NCI-H226 (cell line): ENCODE measurements at regions not wholly inside any gene's neighbourhood (a gene's known extent, or its start where the extent isn't known, plus 50 kb on each side); places are given as distances from the start of the nearest gene placed in this dataset.
A peak's percentile ranks its signal among the peaks of the same experiment; 100 is the strongest.
"Not testable (repeated sequence)": the region's sequence is repeated elsewhere in the genome, so short reads cannot be mapped to it uniquely, and the experiment has no call there.

Source experiments
- DNase-seq: peaks from one replicate; pipeline ENCODE4 v3.0.0-alpha.2; 2015

- no peak for DNase-seq
Measured at GRCh38 chr2:194567661-194568017, 1089.4 kb upstream of the SLC39A10 start.

DNA sequence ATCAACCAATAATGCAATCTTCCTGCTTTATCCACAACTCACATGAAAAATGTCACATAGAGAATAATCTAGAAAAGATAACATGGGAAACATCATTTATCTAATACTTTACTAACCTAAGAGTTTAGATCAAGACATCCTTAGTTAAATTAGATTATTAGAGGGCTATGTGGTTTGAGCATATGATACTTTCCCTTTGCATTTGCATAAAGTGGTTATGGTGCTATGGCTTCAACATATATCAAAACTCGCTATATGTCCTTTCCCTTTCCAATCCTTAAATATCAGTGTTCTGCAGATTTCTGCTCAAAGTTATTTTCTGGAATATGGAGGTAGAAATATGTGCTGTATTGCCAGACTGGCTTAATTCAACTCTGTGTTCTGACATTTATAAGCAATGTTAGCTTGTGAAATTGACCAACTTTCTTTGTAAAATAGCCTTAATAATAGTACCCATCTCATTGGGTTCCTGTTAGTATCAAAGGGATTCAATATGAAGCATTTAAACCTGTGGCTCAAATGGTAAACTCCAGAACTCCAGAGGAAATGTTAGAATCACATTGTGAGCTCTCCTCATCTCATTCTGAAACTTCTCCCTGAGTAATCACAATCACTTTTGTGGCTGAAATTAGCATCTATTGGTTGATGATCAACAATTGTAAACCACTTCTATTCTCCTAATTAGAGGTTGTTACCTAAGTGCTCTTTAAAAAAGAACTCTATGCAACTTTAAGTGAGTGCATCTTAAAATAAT is 1089.9 kb upstream of the SLC39A10 start:
- no peak for DNase-seq

DNA sequence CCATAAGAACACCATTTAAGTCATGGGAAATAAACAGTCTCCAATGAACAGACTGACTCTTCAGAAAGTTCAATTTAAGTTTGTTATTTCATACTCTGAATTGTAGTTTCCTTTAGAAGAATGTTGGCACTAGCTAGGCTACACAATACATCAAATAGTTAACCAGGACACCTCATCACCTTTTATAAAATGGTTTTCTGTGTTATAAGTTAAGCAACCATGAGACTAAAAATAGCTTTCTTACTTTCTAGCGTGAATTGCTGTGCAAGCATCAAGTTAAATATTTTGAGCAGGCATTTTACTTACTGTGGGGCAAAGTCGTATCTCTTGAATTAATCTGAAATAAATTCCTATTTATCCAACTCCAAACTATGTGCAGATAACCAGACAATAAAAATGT is 1092.6 kb upstream of the SLC39A10 start:
- no peak for DNase-seq

DNA sequence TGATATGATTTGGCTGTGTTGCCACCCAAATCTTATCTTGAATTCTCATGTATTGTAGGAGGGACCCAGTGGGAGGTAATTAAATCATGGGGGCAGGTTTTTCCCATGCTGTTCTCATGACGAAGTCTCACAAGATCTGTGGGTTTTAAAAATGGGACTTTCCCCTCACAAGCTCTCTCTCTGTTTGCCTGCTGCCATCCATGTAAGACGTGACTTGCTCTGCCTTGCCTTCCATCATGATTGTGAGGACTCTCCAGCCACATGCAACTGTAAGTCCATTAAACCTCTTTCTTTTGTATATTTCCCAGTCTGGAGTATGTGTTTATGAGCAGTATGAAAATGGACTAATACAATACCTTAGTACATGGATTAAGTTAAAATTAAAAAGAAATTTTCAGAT is 1094.7 kb upstream of the SLC39A10 start:
- DNase-seq: no peak

DNA sequence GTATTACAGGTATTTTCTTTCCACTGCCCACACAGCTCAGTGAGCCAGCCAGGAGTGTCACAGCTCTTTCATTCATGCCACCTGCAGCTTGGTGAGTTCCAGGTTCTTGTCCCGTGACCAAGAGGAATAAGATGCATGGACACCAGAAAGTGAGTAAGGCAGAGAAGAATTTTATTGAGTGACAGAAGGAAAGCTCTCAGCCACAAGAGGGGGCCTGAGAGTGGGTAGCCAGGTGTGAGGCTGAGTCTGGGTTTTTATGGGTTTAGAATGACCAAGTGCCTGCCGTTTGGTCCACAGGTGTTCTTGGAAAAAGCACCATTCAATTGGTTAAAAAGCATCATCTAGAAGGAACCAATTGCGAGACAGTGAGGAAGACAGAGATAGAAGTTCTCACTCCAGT is 1097.1 kb upstream of the SLC39A10 start:
- DNase-seq: no peak

DNA sequence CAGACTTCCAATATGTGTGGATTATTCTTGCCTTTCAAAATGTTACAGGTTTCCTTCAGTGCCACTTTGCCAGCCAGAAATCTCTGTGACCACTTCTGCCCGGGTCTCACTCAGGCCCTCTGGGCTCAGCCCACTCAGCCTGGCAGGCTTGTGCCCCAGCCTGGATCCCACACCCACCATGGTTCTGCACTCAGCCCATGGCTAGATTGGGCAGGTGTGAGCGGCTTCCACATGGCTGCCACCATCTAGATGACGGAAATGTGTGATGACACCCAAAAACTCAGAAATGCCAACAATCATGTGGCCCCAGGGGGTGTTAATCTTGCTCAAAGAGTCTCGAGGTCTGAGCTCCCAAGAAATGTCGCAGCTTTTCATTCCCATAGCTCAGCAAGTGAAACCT is 1097.5 kb upstream of the SLC39A10 start:
- no peak for DNase-seq

DNA sequence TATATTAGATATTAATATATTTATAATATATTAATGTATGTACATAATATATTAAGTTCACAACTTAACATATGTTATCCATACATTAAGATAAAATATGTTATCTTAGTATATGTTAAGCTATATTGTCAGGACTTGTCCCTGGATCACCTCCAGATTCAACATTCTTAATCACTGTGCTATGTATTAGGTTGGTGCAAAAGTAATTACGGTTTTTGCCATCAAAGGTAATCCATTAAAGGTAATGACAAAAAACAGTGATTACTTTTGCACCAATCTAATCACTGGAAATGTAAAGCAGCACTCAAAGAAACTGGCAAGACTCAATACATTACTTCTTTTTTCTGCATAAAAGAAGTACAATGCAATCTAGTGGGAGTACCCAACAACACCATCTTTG is 1099.0 kb upstream of the SLC39A10 start:
- no peak for DNase-seq

DNA sequence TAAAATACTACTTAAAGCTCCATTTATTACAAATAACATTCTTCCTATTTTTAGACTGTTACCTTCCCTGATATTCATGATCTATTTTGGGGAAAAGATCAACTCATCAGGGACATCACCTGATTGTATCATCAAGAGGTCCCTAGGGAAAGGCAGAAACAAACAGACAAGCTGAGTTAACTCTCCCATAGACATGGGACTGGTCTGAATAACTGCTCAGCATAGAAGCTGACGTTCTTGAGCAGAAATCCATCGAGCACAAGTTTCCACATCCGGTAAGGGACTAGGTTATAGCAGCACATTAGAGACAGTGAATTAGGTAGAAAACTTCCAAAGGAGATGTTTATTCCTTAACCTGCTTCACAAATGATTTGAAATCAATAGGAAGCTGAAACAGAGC is 1100.4 kb upstream of the SLC39A10 start:
- no peak for DNase-seq

DNA sequence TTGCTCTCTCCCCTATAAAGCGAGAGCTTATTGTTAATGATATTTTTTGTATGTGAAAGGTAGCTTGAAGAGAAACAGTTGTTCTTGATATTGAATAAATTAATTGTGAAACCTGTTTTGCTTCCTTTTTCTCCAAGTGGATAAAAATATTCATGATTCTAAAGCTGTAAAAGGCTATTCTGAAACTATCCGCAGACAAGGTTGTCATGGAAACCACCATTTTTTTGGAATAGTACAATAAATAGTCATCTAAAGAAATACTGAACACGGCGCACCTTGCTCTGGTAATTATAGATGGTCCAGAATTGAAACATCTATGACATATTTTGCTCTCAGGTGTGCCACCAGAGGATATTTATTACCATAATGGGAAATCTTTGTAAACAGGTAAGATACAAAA is 1103.0 kb upstream of the SLC39A10 start:
- DNase-seq: no peak

GRCh38 chr2:194550702-194551101 is 1106.3 kb upstream of the SLC39A10 start:
- peak; percentile 25 for DNase-seq

GRCh38 chr2:194549387-194549786 is 1107.6 kb upstream of the SLC39A10 start:
- no peak for DNase-seq

GRCh38 chr2:194545978-194546377 is 1111.0 kb upstream of the SLC39A10 start:
- no peak for DNase-seq

- no peak for DNase-seq
Measured at GRCh38 chr2:194539425-194539824, 1117.6 kb upstream of the SLC39A10 start.

DNA sequence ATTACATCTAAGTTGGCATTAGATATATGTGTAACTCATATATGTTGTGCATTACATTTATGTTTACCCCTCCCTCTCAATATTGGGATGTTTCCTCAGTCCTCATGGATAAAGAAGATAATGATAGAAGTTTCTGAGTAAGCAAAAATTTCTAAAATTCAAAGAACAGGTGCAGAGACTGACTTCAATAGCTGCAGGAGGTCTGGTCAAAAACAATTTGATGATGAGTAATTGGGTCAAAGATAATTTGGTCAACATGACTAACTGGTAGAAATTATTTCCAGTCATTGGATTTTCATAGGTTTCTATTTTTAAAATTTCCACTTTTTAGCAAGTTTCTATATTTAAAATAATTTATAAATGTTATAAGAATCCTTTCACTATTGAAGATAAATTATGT is 1130.9 kb upstream of the SLC39A10 start:
- no peak for DNase-seq

DNA sequence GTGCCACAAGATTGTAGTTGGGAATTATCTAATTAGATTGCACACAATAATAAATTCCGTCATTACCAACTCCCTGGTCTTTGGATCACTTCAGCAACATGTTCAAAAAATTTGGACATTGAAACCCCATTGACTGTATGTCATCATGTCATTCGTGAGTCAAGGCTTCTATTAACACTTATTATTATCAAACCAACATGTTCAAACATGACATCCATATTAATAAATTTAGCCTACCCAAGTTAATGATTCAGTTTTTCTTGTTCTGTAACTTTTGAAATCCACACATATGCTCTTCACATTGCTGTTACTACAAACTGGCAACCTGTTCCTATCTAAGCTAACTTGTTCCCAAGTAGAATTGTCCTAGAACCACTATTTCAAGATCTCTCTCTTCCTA is 1142.7 kb upstream of the SLC39A10 start:
- no peak for DNase-seq

DNA sequence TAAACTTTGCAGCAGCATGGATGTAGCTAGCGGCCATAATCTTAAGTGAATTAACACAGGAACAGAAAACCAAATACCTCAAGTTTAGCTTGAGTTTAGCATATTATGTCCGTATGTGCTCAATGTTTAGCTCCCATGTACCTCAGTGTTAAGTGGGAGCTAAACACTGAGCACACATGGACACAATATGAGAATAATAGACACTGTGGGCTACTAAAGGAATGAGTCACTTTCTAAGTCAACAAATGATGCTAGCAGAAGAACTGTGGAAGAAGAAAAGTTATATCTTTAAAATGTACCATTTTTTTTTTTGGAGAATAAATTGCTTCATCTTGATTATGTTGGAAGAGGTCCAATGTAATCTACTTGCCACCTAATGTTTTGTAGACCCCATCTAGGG is 1146.0 kb upstream of the SLC39A10 start:
- not testable (repeated sequence) for DNase-seq

- not testable (repeated sequence) for DNase-seq
Measured at GRCh38 chr2:194504876-194505275, 1152.2 kb upstream of the SLC39A10 start.

DNA sequence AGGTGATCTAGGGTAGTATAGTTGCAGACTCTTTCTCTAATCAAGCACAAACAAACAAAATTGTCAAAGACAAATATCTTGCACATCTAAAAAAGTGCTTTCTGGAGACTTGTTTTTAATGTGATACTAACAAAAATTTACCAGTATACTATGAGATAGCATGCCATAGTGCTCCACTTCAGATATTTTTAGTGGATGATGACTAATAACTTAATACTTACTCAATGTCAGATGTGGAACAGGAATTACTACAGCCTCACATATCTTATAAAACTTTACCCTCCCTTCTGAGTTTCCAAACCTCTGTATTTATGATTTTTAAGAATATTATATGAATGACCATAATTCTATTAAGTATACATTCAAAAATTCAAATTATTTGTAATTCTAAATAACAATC is 1162.0 kb upstream of the SLC39A10 start:
- peak; percentile 32 for DNase-seq

DNA sequence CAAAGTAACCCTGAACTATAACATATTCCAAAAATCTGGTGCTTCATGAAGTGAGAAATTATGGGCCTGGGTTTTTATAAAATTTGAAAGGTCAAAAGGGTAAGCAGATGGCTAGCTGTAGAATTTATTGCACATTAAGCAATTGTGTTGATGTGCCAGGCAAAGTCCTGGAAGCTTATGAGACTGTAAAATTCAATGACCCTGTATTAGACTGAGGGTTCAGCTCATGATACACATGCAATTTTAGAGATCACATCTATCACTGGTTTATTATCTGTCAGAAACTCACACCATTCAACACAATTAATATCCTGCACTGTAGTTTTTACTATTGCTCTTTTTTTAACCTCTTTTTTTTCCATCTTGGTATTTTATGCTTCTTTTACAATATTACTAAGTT is 1162.6 kb upstream of the SLC39A10 start:
- no peak for DNase-seq

DNA sequence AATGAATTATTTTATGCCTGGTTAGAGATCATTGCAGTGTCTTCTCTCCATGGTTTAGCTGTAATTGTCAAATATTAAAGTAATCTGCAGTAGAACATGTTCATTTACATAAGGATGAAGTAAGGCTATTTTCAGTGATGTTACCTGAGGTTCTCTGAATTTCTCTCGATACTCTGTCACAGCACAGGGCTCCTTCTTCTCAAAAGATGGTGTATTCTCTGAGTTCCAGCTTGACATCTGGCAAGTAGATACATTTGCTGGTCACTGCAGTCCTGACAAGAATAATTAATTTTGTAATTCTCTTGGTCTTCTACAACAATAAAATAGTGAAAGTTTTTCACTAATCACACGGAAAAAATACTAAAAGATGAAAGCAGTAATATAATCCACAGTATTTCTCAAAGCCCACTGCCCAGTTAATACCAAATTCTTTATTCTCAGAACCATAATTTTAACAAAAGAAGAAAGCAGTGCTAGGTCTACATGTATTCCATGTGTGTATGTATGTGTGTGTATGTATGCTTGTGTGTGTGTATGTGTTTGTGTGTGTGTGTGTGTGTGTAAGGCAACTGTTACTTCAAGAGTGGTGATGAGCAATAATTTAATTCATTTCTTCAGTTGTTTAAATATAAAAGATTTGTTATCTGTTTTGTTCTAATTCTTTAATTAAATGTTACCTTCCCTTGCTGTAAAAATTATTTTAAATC is 1165.5 kb upstream of the SLC39A10 start:
- DNase-seq: no peak

DNA sequence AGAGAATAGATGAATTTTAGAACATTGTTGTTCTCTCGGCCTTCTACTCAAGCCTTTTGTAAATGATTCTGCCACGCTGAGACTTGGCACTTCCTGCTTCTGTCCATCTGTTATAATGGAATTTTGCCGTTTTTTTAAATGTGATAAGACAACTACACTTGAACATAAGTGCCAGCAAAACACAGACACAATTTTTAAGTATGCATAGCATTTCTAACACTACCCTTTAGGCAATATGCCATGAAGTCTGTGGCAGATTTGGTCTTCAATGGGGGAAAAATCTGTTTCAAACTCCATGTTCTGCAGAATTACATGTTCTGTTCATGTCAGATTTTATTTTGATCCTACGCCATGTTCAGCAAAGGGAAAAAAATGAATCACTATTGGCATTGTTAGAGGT is 1170.7 kb upstream of the SLC39A10 start:
- DNase-seq: no peak

DNA sequence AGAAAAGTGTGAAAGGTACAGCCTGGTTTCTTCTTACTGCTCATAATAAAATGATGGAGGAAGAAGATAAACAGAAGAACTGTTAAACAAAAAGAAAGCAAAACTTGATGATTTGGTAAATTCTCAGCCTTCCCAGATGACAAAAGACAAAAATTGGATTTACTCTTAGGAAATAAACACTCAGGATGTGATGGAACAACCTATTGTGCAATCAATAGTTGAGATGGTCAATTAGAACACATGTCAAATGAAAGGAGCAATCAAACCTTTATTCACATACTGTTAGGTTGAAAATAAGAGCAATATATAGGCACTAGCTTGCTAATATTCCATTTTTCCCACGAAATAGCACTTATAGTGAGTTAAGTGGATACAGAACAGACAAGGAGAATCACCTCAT is 1174.0 kb upstream of the SLC39A10 start:
- no peak for DNase-seq

- no peak for DNase-seq
Measured at GRCh38 chr2:194465641-194466040, 1191.4 kb upstream of the SLC39A10 start.

DNA sequence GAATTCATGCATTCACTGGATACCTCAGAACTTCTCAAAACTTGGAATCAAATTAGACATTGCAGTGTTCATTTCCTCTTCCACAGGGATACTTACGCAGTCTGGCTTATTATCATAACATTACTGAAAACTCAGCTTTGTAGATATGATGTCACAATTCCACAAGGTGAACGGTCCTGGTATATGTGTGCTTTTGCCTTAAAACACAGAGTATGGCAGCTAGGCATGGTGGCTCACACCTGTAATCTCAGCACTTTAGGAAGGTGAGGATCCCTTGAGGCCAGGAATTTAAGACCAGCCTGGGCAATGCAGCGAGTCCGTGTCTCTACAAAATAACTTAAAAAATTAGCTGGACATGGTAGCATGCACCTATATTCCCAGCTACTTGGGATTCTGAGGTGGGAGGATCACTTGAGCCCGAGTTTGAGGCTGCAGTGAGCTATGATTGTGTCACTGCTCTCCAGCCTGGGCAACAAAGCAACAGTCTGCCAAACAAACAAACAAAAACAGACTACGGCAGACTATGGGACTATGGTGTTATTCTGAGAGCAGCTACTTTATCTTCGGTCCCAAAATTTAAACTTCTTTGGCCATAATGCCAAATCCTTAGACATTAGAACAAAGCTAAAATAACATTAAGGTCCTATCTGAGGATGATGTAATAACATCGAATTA is 1191.9 kb upstream of the SLC39A10 start:
- no peak for DNase-seq
